Stimulated activated CD8-positive, alpha-beta memory T cell treated with anti-CD3 and anti-CD28 coated beads, Interleukin-7, amount 100 ng/mL, for 1 hour (primary cell): ENCODE measurements at regions not wholly inside any gene's neighbourhood (a gene's known extent, or its start where the extent isn't known, plus 50 kb on each side); places are given as distances from the start of the nearest gene placed in this dataset.
"Not testable (repeated sequence)": the region's sequence is repeated elsewhere in the genome, so short reads cannot be mapped to it uniquely, and the experiment has no call there.

Source experiments
- DNase-seq, 2 donors: peaks; one replicate each; pipeline ENCODE4 v3.0.0-alpha.2; 2020; ENCODE audit warnings: low read depth in 2 of 2

DNA sequence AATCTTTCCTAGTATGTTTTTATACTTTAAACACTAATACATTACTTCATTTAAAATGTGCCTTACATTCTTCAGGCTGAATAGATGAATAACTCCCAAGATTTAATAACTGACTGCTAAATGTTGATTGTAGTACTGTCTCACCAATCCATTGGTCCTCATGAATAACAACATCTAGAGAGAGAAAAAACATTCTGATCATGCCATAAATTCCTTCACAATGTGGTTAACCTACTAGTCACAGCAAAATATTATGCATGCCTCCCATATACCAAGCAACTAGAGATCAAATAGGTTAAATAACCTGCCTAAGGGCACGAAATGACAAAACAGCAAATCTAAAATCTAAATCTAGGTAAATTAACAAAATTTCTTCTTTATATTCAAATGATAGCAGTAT is 66.2 kb downstream of the SYT15 start:
- not testable (repeated sequence) for DNase-seq

DNA sequence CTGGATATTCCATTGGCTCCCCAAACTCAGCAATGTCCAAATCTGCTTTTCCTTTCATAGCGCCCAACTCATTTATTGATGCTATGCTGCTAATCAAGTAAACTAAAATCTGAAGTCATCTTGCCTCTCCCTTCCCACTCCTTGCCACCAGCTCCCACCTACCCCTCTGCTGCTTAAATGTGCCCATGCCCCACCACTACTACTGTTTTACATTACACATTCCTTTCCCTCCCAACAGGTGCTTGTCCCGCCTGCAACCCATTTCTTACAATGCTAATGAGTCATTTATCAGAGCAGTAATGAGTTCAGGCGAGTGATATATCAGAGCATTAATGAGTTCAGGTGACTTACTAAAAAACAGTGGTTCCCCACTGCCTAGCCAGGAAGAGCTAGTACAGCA is 67.2 kb downstream of the SYT15 start:
- not testable (repeated sequence) for DNase-seq

DNA sequence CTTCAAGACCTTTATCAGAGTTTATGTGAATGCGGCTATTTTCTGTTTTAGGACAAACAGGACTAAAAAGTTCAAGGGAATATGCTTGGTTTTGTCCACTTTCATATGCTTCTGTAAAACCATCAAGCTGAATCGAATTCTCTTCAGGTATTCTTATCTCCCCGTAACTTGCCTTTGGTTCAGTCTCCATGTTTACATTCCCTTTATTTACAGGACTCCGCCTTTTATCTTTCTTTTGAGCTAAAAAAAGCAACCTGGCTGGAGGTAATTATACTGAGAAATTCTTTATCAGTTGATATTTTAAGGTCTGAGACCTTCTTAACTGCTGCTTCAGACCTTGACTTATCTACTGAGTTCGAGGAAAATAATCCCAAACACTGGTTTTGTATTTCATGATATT is 72.0 kb downstream of the SYT15 start:
- not testable (repeated sequence) for DNase-seq

DNA sequence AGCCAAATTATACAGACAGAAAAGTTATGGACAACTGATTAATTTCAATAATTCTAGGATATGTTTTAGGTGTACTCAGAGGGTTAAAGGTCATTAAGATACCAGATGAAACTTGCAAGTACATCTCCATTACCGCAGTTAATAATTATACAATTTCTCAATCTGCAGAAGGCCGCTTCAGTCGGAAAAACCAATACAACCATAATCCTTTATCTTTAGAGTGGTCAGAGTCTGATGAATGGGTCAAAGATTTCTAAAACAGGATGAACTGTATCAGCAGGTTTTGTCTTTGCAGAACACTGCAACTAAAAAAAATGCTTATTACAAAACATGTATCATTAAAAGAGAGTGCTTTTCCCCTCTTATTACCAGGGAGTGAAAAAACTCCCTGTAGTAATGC is 78.5 kb downstream of the SYT15 start:
- not testable (repeated sequence) for DNase-seq

DNA sequence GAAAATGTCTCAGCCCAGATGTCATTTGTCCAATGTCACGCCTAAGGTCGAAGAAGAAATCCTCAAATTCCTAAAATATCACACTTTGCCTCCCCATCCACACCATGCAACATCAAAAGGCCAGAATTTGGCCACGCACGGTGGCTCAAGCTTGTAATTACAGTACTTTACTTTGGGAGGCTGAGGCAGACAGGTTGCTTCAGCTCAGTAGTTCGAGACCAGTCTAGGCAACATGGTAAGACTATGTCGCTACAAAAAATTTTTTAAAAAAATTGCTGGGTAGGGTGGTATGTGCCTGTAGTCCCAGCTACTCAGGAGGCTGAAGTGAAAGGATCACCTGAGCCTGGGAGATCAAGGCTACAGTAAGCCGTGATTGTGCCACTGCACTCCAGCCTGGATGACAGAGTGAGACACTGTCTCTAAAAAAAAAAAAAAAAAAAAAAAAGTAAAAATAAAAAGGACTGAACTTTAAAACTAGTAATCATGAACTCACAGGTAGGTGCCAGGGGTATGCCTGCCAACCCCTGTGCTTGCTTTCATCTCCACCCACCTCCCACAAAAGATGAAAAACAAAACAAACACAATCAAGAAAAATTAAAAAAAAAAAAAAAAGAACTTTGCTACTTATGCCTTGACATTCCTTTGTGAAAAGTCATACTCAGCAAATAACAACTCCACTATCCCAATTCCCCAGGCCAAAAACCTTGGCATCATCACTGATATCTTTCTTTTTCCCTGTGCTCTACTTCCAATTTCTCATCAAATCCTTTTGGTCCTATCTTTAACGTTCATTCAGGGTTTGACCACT is 81.3 kb downstream of the SYT15 start:
- DNase-seq, result not testable (repeated sequence)

DNA sequence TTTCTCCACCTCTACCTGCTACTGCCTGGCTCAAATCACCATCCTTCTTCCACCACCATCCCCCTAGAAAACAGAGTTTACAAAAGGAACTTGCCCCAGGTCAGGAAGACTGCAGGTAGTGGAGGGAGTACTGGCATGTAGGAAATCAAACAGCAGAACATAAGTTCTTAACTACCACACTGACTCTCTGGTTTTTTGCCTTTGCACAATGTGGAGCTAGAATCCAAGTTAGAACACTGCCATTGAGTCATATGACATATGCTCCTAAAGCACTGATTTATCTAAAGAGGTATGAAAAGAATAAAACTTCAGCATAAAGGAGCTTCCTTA is 81.9 kb downstream of the SYT15 start:
- DNase-seq, result not testable (repeated sequence)

DNA sequence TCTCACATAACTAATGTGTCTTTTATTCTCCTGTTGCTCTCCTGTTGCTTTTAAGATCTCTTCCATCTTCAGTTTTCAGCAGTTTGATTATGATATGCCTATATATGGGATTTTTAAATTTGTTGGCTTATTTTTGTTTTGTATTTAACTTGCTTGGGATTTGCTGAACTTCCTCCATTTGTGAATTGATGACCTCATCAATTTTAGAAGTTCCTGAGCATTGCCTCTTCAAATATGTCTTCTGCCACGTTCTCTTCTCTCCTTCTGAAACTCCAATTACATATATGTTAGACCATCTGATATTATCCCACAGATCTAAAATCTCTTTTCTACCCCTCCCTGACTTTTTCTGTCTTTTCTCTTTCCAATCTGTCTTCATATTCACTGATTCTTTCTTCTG is 86.6 kb downstream of the SYT15 start:
- not testable (repeated sequence) for DNase-seq

DNA sequence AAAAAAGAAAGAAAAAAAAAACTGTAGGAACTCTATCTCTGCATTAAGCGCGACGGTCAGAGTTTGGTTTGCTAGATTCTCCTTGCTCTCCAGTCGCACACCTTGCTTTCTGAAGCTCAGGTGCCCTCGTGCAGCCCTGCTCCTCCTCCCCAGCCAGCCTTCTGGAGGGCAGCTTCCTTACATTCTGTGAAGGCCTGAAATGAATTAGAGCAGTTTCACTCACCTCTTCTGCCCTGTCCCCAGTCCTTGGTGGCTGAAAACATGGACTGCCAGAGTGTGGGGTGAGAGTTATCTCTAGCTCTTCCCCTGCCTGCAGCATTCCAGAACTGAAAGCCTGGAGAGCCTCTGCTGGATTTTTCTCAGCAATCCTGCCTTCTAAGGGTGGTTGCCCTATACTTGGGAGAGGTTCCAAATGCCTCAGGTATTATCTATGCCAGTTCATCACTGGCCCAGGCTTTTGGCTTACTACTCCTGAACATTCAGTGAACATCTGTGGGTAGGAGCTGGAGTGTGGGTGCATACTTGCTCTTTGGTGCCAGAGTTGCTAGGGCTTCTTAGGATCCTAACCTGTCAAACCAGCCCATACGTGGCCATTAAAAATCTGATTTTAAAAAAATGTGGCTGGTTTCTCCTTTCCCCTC is 89.5 kb downstream of the SYT15 start:
- DNase-seq, result not testable (repeated sequence)

DNA sequence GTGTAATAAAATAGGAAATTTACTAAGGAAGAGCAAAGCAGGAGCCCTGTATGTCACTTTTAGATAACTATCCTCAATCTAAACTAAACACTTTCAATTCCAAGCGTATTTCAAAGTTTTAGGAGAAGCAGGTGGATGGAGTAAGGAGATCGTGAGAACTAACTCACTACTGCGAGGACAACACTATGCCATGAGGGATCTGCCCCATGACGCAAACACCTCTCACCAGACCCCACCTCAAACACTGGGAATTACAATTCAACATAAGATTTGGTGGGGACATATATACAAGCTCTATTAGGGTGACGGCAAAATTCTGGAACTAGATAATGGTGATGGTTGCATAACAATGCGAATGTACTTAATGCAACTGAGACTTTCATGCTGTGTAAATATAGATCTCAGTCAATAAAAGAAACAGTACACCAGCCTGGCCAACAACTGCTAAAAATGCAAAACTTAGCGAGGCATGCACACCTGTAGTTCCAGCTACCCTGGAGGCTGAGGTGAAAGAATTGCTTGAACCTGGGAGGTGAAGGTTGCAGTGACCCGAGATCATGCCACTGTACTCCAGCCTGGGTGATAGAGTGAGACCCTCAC is 99.0 kb downstream of the SYT15 start:
- not testable (repeated sequence) for DNase-seq

DNA sequence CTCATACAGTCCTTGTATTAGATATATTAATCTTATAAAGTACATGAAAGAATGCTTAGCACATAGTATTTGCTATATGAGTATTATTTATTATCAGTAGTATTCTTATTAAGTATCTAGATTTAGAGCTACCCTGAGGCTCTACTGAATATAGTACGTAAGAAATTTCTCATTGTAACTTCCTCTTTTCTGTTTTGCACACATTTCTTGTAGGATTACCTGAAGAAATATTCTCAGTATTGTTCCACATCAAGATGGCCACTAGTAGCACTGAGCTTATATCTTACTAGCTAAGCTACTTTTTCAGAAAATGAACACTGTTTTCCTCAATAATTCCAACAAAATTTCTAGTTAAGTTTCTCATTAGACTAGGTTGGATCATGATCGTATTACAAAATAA is 112.5 kb downstream of the SYT15 start:
- not testable (repeated sequence) for DNase-seq

DNA sequence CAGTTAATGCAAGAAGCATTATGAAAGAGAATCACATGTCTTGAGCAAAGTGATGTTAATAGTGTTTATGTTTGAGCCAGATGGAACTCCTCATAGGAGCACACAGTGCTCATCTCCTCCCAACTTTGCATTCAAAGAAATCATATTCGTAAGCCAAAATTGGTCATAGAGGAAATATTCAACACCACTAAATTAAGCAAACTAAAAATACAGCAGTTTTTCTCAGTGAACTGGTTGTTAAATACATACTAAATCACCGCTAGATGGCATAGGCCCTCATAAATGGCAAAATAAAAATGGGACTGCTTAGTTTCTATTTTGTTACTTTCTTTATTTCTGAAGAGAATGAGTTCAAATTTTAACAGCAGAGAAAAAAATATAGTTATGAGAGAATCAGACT is 114.3 kb downstream of the SYT15 start:
- not testable (repeated sequence) for DNase-seq

DNA sequence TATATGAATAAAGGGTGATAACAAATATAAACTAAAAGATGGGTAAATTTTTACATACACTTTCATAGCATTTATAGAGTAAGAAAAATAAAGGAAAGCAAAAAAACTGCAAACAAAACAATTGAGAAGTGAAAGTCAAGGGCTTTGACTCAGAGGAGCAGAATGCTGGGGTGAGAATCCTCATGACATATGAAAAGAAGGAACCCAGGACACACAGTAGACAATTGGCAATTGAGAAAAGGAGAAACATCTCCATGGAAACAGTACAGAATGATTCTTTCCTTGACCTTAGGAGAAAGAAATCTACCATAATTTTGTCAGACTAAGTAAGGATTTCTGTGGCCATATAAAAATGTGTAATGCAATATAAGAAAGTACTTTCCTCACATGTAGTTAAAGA is 138.3 kb downstream of the SYT15 start:
- not testable (repeated sequence) for DNase-seq

DNA sequence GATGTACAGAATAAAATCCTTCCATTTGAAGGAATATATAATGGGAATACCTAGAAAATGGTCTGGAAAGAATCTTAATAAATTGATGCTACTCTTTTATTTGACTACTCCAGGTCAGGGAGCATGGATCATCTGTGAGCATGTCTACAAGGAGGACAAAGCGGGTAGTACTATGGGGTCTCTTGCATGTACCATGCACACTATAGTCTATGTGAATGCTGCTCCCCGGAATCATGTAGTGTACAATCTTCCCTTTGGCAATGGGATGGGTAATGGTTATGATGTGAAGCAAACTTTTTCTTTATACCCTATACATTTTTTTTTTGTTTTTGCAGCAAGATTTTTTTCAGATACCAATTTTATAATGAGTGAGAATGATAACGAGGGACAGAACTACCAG is 139.1 kb downstream of the SYT15 start:
- DNase-seq, result not testable (repeated sequence)

DNA sequence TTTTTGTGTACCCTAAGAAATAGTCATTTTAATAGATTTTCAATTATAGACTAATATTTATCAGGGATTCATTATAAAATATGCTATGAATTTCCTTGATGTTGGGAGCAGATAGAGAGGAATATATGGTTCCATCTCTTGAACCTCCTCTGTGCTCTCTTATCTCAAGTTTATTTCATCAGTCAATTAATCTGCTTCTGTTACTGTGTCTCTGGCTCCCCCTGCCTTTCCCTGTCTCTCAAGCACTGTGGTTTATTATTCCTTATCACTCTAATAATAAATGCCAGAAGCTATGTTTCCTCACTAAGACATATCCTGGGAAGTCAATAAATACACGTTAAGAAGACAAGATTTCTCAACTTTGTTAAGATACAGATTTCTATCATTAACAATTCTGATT is 141.5 kb downstream of the SYT15 start:
- not testable (repeated sequence) for DNase-seq

DNA sequence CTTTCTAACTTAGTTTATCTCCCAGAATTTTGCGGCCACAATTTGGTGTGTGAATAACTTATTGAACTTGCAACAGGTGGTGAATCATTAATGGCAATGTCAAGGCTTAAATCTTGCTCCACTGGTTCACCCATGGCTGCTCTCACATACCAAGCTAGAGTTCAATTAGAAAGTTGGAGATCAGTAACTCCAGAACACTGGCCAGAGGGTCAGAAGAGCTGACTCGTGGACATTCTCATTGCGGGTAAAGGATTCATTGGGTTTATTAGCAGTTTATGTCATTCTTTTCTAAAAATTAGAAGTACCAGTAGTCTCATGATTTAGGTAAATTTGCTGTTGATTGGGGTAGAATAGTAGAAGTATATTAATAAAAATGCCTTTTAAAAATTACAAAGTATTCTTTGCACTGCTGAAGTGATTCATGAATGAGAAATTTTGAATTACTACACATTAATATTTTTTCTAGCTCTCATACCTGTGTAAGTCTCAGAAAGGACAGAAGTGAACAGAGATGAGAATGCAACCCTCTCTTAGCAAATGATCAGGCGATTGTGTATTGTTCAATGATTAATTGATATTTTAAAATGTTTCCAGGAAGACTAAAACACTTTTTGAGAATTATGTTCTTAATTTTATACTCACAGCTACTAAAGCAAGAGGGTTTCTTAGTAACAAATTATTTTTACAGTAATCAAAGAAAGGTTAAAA is 142.0 kb downstream of the SYT15 start:
- not testable (repeated sequence) for DNase-seq

DNA sequence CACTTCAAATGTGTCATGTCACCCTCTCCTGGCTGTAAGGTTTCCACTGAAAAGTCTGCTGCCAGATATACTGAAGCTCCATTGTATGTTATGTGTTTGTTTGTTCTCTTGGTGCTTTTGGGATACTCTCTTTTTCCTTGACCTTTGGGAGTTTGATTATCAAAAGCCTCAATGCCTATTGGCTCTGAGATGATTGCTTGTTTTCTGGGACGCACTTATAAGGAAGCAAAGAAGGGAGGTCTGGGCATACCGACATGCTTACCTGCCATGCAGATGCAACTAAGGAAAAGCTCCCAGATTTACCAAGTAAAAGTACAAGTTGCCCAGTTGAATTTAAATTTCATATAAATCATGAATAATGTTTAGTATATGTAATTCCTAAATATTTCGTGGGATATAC is 145.3 kb downstream of the SYT15 start:
- DNase-seq, result not testable (repeated sequence)

DNA sequence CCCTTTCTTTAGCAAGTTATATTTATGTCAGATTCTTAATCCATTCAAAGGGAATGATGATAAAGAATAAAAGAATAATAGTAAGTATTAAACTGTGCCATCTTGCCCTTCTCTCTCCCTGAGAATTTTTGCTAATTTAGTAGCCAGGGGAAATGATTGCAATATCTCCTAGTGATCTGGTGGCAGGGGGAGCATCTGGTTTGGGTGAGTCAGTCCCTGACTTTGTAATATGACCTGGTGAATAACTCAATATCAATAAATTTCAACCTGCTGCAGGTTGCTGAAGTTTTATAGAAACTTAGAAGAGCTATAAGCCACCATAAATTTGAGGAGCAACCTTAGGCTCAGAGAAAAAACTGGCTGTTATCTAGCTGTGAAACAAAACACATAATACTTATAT is 149.4 kb downstream of the SYT15 start:
- DNase-seq, result not testable (repeated sequence)

DNA sequence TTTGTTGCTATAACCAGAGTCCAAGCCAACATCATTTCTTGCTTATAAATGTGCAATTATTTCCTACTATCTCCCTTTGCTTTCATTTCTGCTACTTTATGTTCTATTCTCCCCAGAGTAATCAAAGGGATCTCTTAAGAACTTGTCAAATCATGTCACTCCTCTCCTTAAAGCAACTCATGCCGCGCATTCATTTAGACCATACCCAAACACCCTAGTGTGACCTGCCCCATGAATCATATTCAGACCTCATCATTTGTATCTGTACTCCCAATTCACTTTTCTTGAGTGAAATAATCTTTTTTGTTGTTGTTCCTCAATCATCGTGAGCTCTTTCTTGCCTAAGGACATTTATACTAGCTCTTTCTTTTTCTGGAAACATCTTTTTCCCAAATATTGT is 151.8 kb downstream of the SYT15 start:
- DNase-seq, result not testable (repeated sequence)

DNA sequence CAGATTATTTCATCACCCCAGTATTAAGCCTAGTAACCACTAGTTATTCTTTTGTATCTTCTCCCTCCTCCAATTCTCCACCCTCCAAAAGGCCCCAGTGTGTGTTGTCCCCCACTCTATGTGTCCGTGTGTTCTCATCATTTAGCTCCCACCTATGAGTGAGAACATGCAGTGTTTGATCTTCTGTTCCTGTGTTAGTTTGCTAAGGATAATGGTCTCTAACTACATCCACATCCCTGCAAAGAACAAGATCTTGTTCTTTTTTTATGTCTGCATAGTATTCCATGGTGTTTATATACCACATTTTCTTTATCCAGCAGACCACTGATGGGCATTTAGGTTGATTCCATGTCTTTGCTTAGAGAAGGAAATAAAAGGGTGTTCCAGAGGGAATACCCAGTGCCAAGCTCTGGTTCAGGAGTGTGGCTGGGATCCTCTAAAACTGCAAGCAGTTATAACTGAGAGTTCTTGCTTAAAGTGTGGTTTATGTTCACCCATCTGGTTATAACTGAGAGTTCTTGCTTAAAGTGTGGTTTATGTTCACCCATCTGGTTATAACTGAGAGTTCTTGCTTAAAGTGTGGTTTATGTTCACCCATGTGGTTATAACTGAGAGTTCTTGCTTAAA is 154.8 kb downstream of the SYT15 start:
- not testable (repeated sequence) for DNase-seq

DNA sequence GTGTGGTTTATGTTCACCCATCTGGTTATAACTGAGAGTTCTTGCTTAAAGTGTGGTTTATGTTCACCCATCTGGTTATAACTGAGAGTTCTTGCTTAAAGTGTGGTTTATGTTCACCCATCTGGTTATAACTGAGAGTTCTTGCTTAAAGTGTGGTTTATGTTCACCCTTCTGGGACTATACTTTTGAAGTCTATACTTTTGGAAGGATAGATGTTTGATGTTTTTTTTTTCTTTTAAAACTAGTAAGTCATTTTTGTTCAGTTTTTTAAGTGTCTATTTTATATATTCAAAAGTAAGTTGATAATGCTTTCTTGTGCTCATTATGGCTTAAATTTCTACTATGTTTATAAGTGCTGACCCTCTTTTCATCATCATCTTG is 155.3 kb downstream of the SYT15 start:
- DNase-seq, result not testable (repeated sequence)

DNA sequence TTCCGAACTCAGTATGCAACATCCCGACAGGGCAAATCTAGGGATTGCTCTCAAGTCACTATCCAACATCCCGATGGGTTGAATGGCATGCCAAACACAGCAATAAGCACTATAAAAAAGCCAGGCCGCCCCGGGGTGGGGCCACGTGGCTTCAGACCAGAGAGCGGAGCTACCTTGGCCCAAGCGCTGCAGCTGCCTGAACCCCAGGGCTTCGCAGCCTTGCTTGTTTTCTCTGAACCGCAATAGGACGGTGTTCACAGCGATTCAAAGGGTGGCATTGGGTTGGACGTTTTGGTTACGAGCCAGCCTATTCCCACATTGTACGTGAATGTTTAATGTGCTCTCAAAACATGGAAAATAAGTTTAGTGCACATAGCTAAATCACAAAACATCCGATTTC is 161.0 kb downstream of the SYT15 start:
- DNase-seq, result not testable (repeated sequence)

DNA sequence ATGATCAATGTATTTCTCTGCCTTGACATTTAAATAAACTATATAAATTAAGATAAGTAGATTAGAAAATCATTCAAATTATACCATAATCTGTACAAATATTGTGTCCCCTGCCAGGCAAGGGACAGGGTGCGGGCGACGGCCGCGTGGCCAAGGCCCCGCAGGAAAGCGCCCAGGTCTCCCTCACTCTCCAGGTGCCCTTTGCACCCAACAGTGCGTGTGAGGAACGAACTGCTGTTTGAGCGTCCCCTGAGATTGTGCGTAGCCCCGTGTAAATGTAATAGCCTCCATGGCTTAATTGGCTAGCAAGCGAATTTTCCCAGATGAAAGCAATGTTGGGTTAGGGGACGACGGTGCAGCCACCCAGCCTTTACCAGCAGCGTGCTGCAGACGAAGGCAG is 161.4 kb downstream of the SYT15 start:
- not testable (repeated sequence) for DNase-seq
